ENCODE measurements at regions not wholly inside any gene's neighbourhood (a gene's known extent, or its start where the extent isn't known, plus 50 kb on each side); places are given as distances from the start of the nearest gene placed in this dataset.

DNA sequence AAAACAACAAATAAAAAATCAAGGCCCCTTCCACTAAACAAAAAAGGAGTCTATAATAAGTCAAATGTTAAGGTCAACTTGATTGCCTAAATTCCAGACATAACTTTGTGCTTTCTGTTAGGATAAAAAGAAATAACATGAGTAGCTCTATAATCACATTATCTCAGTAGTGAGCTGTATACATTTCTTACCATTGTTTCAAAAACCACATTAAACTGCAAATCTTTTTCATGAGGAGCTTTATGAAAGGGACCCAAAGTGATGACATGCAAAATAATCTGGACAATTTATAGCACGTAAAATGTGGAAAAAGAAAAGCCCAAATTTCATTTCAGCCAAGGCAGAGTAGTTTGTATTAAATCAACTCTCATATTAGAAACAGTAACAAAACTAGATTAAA, 269.2 kb downstream of the KLF12 start:
- intact Hi-C loops (cut with DNase I) = no loop called here
- no peaks in the 10 kb centered on the region for H3K9me3 ChIP-seq

DNA sequence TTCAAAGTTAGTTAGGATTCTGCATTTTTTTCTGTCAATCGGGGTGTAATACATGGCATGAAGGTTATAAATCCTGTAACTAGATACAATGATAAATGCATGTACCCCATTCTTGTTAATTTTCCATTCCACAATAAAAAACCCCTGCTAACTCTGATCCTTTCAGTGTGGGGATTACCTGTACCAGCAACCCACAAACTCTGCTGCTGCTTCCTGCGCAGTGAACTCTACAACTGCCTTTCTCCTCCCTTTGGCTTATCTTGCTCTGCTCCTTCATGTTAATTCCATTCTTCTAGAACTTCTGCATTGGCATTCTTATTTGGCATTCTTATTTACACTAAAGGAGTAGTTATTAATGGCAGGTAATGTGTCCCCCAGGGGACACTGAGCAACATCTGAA, 273.1 kb downstream of the KLF12 start:
- Histone ChIP-seq H3K4me3 (no peak overlapping the region), H3K27ac (no peak overlapping the region), H3K9me3 (no peaks in the 10 kb centered on the region), H3K4me1 (ENCODE audit: insufficient read depth) (no peaks in the 10 kb centered on the region), H3K36me3 (no peaks in the 10 kb centered on the region), H3K27me3 (no peaks in the 10 kb centered on the region)
- TF ChIP-seq POLR2A (IDR thresholded peaks at IDR 0.05) (no peak), EP300 (IDR thresholded peaks at IDR 0.05) (no peak)
- TF ChIP-seq, protein P1, sequence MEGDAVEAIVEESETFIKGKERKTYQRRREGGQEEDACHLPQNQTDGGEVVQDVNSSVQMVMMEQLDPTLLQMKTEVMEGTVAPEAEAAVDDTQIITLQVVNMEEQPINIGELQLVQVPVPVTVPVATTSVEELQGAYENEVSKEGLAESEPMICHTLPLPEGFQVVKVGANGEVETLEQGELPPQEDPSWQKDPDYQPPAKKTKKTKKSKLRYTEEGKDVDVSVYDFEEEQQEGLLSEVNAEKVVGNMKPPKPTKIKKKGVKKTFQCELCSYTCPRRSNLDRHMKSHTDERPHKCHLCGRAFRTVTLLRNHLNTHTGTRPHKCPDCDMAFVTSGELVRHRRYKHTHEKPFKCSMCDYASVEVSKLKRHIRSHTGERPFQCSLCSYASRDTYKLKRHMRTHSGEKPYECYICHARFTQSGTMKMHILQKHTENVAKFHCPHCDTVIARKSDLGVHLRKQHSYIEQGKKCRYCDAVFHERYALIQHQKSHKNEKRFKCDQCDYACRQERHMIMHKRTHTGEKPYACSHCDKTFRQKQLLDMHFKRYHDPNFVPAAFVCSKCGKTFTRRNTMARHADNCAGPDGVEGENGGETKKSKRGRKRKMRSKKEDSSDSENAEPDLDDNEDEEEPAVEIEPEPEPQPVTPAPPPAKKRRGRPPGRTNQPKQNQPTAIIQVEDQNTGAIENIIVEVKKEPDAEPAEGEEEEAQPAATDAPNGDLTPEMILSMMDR (IDR thresholded peaks at IDR 0.05) = no peak
- intact Hi-C loops (cut with DNase I) = loop anchor here in 1 of 4 donors (5.0 kb wide), 1 partner anchor 49 kb away; no protein-coding TSS in a partner anchor
- WGBS, 3 donors = 92 to 96% (median 96%) methylated on average over 2 of the region's 2 CpGs
- DNase-seq = no peak

More for the DNA sequence above, 269.2 kb downstream of the KLF12 start:
- DNase-seq = no peak
- WGBS, 3 donors = 51 to 67% (median 59%) methylated on average over 1 of the region's 1 CpG
- Histone ChIP-seq H3K4me1 (ENCODE audit: insufficient read depth) (no peaks in the 10 kb centered on the region), H3K27ac (no peak overlapping the region), H3K27me3 (no peaks in the 10 kb centered on the region), H3K4me3 (no peak overlapping the region), H3K36me3 (no peaks in the 10 kb centered on the region)
- no peak for TF ChIP-seq POLR2A (IDR thresholded peaks at IDR 0.05)
- no peak for TF ChIP-seq EP300 (IDR thresholded peaks at IDR 0.05)
- TF ChIP-seq, protein P1 (IDR thresholded peaks at IDR 0.05) = no peak

DNA sequence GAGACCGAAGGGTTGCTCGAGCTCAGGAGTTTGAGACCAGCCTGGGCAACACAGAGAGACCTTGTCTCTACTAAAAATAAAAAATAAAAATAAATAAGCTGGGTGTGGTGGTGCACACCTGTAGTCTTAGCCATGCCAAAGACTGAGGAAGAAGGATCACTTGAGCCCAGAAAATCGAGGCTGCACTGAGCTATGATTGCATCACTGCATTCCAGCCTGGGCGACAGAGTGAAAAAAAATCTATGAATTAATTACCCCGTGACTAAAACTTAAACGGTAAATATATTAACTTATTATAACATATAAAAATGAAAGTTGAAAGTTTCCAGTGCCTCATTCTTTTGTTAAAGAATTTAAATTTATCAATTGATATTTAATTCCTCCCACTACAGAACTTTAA, 273.7 kb downstream of the KLF12 start:
- TF ChIP-seq EP300 (IDR thresholded peaks at IDR 0.05) (no peak), POLR2A (IDR thresholded peaks at IDR 0.05) (no peak)
- no peaks in the 10 kb centered on the region for H3K4me1 ChIP-seq (ENCODE audit: insufficient read depth)
- H3K36me3 ChIP-seq = no peaks in the 10 kb centered on the region
- no peaks in the 10 kb centered on the region for H3K27me3 ChIP-seq
- intact Hi-C loops (cut with DNase I) = loop anchor here in 1 of 4 donors (5.0 kb wide), 1 partner anchor 48 kb away; no protein-coding TSS in a partner anchor
- DNase-seq = no peak
- WGBS, 3 donors = 91 to 93% (median 92%) methylated on average over 6 of the region's 6 CpGs
- no peak overlapping the region for H3K4me3 ChIP-seq
- no peak overlapping the region for H3K27ac ChIP-seq
- H3K9me3 ChIP-seq = no peaks in the 10 kb centered on the region

DNA sequence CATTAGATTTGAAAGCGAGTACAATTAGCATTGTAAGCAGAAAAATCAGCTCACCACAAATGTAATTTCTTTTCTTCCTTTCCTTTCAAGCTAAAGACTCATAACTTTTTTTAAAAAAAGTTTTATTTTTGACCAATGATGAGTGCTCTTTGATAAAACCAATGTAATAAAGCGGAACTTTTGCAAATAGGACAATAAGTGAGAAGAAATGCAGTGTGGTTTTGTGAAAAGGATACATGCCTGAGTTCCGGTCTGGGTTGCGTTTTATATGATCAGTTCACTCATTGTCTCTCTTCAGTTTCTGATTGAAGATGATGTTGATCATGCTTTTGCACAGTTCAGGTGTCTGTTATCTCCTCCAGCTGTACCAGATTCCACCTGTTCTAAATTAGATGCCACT, 274.4 kb downstream of the KLF12 start:
- no peak for DNase-seq
- intact Hi-C loops (cut with DNase I) = loop anchor here in 1 of 4 donors (5.0 kb wide), 1 partner anchor 48 kb away; no protein-coding TSS in a partner anchor
- Histone ChIP-seq H3K4me3 (no peak overlapping the region), H3K27ac (no peak overlapping the region), H3K27me3 (no peaks in the 10 kb centered on the region), H3K36me3 (no peaks in the 10 kb centered on the region), H3K9me3 (no peaks in the 10 kb centered on the region), H3K4me1 (ENCODE audit: insufficient read depth) (no peaks in the 10 kb centered on the region)
- TF ChIP-seq, protein P1 (IDR thresholded peaks at IDR 0.05) = no peak
- WGBS, 3 donors = 72 to 75% (median 74%) methylated on average over 4 of the region's 4 CpGs

DNA sequence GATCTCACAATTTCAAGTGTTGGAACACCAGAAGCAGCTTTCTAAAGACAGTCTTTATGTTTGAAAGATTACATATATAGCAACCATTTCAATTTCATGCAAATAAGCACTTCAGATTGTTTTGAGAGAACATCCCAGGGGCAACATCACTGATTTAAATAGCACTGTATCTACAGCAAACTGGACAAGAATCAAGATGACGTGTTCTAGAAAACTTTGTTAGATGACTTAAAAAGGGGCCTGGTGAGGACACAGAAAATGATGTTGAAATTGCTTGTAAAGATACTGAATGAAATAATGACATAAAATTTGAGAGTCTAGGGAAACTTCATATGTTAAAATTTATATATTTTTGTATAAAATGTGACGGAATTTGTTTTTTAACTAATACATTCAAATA, 277.1 kb downstream of the KLF12 start:
- no peak overlapping the region for H3K4me3 ChIP-seq
- H3K27me3 ChIP-seq = no peaks in the 10 kb centered on the region
- TF ChIP-seq, protein P1 (IDR thresholded peaks at IDR 0.05) = no peak
- TF ChIP-seq POLR2A (IDR thresholded peaks at IDR 0.05) (no peak), EP300 (IDR thresholded peaks at IDR 0.05) (no peak)
- H3K36me3 ChIP-seq = no peaks in the 10 kb centered on the region
- 94 to 99% (median 96%) methylated on average over 2 of the region's 2 CpGs for WGBS, 3 donors
- DNase-seq = no peak
- intact Hi-C loops (cut with DNase I) = no loop called here
- H3K4me1 ChIP-seq (ENCODE audit: insufficient read depth) = no peaks in the 10 kb centered on the region
- no peaks in the 10 kb centered on the region for H3K9me3 ChIP-seq
- no peak overlapping the region for H3K27ac ChIP-seq

Data from ovary (tissue), 7 donors.